SK-N-MC (cell line): ENCODE measurements at regions not wholly inside any gene's neighbourhood (a gene's known extent, or its start where the extent isn't known, plus 50 kb on each side); places are given as distances from the start of the nearest gene placed in this dataset.

ENCODE experiments used
- EZH2 ChIP-seq: fragments of 200-600 bp; sonication (generic); IDR thresholded peaks from one replicate; pipeline ENCODE4 v1.6.1; 2017; ENCODE audit warnings: antibody characterized with exemption
- POLR2AphosphoS5 ChIP-seq: IDR thresholded peaks from 2 replicates; pipeline ENCODE4 v1.6.1; 2012; ENCODE audit warnings: mild to moderate bottlenecking, low read depth, low read length, borderline replicate concordance

GRCh38 chr2:9757501-9758264 is 85.6 kb upstream of the TAF1B start:
- TF ChIP-seq EZH2, result no peak
- TF ChIP-seq POLR2AphosphoS5, result no peak
